GM19023 (cell line): ENCODE measurements at regions not wholly inside any gene's neighbourhood (a gene's known extent, or its start where the extent isn't known, plus 50 kb on each side); places are given as distances from the start of the nearest gene placed in this dataset.
A peak's percentile ranks its signal among the peaks of the same experiment; 100 is the strongest.
"Not testable (repeated sequence)": the region's sequence is repeated elsewhere in the genome, so short reads cannot be mapped to it uniquely, and the experiment has no call there.

Source experiments
- ATAC-seq: cut with Tn5 transposase; IDR thresholded peaks from one replicate; pipeline ENCODE4 v1.9.1; 2021; ENCODE audit warnings: mild to moderate bottlenecking, moderate library complexity; ENCODE audit not compliant: unreplicated experiment

DNA sequence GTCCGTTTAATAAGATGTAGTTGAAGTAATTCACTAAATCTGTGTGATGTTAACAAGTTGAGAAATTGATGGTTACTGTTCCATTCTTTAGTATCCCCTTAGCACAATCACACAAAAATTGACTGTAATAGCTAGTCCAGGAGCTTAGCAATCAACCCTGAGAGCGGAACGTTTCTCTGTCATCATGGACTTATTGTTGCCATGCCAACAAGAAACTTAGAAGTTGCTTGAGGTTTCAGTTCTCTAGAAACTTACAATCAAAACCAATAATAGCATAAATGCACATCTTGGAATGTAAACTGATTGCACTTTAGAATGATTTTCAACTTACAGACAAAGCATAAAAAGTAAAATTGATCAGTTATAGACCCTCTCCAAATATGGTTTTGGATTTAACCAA is 125.4 kb upstream of the ANKH start:
- no peak for ATAC-seq

DNA sequence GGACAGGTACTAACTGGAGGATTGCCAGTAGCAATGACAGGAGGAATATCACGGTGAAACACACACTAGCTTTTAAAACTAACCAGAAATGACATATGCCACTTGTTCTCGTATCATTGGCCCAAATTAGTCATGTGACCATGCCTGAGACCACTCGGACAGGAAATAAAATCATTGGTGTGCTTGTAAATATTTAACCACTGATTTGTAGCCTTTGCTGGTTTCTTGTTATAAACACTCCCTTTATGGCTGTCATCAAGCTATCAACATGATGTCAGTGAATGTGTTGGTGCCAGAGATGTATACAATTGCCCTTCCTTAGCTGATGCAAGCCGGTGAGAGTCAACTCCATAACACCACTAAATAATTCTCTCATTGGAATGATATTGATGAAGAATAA is 123.7 kb upstream of the ANKH start:
- no peak for ATAC-seq

DNA sequence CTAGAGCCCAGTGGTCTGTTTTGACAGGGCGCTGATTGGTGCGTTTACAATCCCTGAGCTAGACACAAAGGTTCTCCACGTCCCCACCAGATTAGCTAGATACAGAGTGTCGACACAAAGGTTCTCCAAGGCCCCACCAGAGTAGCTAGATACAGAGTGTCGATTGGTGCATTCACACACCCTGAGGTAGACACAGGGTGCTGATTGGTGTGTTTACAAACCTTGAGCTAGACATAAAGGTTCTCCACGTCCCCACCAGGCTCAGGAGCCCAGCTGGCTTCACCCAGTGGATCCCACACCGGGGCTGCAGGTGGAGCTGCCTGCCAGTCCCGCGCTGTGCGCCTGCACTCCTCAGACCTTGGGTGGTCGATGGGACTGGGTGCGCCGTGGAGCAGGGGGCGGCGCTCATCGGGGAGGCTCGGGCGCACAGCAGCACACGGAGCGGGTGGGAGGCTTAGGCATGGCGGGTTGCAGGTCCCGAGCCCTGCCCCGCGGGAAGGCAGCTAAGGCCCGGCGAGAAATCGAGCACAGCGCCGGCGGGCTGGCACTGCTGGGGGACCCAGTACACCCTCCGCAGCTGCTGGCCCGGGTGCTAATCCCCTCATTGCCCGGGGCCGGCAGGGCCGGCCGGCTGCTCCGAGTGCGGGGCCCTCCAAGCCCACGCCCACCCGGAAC is 122.0 kb upstream of the ANKH start:
- ATAC-seq: not testable (repeated sequence)

DNA sequence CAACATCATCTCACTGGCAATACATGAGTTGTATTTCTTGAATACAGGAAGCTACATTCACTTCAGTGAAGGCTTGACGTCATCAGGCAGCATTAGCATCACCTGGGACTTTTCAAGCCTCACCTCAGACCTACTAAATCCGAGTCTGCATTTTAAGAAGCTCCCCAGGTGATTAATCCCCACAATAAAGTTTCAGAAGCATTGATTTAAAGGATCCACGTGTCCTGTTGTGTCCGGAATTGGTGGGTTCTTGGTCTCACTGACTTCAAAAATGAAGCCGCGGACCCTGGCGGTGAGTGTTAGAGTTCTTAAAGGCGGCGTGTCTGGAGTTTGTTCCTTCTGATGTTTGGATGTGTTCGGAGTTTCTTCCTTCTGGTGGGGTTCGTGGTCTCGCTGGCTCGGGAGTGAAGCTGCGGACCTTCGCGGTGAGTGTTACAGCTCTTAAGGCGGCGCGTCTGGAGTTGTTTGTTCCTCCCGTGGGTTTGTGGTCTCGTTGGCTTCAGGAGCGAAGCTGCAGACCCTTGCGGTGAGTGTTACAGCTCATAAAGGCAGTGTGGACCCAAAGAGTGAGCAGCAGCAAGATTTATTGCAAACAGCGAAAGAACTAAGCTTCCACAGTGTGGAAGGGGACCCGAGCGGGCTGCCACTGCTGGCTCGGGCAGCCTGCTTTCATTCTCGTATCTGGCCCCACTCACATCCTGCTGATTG is 121.3 kb upstream of the ANKH start:
- ATAC-seq: peak; percentile 88

DNA sequence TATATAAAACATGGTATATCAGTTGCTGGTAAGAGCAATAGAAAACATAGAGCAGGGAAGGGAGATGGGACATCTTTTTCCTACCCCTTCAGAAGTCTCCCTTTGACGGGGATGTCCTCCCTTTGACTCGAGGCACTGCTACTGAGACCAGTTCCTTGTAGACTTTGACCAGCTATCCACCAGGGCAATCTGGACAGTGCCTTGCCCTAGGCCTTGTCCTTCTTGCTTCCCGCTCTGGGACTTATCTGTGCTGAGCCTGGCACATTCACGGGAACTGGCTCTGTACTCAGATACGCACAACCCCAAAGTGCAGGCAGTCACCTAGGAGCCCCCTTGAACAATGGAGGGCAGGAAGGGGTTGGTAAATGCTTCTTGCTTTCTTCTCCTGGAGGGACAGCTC is 116.6 kb upstream of the ANKH start:
- ATAC-seq: no peak

DNA sequence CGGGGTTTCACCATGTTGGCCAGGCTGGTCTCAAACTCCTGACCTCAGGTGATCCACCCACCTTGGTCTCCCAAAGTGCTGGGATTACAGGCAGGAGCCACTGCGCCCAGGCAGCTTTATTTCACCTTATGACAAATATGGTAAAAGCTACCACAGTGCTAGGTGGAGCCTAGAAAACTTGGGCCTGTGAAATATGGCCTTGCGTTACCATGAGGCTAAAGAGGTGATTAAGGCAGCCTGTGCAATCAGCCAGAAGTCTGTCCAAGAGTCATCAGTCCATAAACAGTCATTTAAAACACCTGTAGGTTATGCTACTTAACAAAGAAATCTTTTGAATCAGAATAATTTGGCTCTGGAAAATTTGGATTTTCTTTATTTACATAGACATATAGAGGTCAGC is 114.8 kb upstream of the ANKH start:
- no peak for ATAC-seq

DNA sequence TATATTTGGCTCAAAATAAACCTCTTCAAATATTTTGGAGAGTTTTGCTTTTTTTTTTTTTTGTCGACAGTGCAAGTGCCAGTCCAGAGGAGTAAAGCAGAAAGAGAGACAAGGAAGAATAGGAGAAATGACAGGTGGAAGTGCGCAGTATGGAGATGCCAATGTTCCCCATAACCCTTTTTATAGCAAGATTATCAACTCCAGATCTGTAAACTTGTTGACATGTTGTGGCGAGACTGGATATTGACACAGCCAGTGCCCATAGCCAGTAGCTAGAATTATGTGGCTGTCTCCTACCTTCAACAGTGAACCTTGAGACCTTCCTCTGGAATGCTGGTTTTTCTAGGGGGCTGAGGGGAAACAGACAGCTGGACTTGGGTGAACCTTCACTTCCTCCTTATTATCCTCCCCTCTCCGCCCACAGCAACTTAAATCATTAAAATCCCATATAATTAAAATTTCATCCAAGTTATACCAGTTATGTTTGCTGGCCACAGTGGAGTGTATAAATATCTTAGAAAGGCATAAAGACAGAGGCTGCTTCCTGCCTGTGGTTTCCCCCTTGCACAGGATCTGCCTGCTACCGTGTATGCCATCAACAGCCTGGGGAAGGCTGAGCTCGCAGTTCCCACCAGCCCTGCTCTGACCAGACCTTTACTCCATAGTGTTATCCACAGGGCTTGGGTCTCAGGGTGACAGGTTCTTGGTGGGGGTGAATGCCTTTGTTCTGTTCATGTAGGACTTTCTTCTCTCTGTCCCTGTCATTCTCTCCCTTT is 112.3 kb upstream of the ANKH start:
- no peak for ATAC-seq

DNA sequence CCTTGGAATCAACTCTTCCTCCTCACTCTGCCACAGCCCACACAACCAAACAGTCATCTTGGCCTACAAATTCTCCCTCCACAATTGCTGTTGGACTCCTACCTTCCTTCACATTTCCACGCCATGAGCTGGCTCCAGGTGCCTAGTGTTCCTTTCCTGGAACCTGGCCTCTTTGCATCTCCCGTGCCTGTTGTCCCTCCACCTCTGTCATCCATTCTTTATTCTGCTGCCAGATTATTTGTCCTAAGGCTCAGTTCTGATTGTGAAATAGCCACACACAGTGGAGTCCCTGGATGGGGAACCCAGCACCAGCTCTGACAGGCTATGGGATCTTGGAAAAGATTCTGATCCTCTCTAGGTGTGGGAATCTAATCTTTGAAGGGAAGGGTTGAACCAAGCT is 109.1 kb upstream of the ANKH start:
- no peak for ATAC-seq

DNA sequence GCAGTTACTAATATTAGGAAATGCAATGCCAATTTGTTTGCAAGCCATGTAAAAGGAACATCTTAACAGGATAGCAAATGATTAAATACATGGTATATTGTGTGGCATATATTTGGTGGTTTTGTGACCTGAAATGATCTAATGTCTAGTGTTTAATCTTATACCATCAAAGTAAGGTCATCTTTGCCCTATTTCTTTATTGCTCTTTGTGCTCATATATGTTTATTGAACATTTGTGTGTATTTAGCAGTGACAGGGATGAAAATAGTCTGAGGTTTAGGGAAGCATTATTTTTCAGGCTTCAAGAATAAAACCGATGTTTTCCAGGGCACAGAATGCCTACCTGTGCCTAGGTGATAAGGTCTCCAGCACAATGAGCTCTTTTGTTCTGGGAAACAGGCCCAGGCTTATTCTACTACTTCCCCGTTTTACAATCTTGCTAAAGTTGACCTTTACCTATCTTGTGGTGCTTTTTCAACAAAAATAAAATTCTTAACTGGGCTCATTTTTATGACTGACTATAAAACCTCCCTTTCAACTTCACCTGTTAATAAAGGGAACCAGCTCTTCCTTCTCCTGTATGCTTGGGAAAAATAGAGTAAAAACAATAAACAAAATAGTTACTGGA is 105.6 kb upstream of the ANKH start:
- no peak for ATAC-seq

DNA sequence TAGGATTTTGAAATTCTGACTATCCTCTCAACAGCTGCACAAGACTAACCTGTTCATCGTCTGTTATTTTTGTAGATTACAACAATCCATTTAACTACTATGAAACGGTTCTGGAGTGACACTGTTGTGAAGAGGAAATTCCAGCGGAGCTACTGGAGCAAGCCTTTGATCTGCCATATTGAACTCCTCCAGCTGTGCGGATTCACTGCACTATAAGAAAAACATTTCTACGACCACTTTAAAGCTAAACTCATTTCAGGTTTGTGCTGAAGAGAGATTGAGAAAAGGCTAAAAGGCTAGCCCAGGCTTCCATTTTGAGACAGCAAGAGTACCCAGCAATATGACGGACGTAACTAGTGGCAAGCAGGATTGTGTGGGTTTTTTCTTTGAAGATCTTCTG is 104.9 kb upstream of the ANKH start:
- ATAC-seq: no peak

DNA sequence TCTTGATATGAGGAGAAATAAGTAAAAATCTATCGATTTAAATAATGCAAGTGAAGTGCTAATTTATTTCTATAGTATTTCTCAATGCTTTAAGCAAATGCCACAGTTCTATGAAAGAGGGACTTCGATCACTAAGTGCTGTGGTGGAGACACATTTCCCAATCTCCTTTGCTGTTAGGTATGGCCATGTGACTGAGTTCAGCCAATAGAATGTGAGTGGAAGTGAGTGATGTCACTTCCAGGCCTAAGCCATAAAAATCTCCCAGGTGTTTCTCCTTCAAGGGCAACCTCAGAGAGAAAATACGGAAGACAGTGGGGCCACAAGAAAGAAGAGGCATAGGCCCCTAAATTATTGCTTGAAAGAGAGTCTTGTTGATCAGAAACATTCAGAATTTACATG is 100.3 kb upstream of the ANKH start:
- ATAC-seq: no peak

DNA sequence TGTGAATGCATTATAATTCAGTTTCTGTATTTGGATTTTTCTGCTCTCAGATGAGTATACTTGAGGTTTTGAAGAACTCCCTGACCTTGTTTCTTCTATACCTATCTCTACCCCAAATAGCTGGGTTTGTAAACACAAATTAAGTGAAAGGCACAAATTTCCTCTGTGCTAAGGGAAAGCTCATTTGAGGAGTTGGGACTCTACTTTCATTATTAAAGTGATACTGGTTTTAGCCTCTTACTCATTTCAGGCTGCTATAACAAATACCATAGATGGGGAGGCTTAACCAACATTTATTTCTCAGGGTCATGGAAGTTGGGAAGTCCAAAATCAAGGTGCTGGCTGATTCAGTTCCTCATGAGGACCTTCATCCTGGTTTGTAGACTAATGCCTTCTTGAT is 97.2 kb upstream of the ANKH start:
- ATAC-seq: no peak

DNA sequence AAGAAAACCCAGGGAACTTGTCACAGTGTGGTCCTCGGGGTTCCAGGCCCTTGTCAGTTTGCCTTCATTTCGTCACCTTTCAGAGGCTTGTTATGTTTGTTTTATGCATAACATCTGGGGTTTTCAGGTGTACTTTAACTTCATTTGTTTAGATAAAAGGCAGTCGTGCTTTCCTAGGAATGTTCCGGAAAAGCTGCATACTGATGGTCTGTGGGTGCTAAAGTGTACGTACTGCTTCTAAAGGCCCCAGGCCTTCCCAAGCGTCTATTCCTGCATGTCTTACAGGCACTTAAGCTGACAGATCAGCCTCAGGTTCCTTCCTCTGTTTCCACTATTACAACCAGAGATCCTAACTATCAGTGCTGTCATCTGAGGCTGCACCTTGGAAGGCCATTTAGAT is 95.6 kb upstream of the ANKH start:
- no peak for ATAC-seq

DNA sequence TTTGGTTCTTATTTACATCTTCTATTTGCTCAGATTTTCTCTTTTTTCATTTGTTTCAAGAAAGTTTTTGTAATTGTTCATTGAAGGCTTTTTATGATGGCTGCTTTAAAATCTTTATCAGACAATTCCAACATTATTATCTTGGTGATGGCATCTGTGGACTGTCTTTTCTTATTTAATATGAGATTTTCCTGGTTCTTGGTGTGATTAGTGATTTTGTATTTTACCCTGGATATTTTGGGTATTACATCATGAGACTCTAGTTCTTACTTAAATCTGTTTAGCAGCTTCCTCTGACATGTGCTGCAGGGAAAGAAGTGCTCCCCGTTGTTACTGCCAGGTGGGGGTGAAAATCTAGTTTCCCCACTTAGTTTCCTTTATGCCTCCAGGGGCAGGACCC is 94.2 kb upstream of the ANKH start:
- ATAC-seq: no peak

DNA sequence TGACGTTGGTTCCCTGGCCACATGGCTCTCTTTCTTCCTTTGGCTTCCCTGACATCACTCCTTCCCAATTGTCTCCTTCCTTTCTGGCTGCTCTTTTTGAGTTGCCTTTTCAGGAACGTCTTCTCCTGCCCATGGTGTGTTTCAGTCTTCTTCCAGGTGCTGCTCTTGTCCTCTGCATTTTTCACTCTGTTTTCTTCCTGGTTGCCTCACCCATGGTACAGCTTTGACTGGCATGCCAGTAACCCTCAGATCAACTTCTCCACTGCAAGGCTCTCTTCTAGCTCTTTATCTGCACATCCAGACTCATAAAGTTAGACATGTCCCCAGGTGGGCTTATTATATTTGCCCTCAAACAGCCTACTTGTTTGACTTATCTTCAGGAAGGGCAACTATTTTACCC is 91.0 kb upstream of the ANKH start:
- no peak for ATAC-seq

DNA sequence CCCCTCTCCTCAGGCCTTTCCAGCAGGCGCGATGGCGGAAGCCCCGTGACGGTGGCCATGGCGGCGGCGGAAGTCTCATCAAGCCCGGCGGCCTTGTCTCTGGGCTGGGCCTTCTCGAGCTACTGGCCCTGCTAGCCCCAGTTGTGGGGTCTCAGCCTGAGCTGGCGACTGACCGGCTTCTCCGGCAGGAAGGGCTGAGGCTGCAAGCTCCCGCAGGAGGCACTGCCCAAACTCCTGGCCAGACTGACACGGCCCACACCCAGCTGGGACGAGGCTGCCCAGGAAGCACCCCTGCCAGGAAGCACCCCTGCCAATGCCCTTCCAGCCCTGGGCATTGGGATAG is 88.5 kb upstream of the ANKH start:
- no peak for ATAC-seq

DNA sequence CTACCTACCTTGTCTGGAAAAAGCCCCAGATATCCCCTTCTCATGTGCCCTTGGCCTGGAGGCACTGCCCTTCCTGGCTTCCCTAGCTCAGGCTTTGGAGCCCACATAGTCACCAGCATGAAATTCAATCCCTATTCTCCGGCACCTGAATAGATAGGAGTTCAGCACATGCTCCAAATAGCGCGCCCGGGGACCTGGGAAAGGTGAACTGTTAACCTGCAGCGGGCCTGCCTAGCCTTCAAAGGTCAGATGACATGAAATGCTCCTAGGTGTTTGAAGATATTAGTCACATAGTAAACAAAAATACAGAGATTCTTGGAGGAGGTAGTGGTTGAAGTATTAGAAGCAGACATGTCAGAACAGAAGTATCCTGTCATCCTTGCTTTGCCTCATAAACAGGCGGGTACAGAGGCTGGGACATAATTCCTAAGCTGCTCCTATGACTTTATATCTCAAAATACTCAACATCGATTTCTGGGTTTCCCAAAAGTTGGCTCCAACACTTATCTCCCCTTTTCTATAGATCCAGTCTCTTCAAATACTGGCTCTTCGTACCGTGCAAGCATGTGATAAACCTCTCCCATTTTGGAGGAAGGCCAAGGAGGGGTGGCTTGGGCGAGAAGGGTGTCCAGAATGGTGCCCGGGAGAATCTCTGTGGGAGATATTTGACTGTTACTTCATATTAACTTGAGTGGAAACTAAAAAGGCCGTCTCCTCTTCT is 88.0 kb upstream of the ANKH start:
- no peak for ATAC-seq

DNA sequence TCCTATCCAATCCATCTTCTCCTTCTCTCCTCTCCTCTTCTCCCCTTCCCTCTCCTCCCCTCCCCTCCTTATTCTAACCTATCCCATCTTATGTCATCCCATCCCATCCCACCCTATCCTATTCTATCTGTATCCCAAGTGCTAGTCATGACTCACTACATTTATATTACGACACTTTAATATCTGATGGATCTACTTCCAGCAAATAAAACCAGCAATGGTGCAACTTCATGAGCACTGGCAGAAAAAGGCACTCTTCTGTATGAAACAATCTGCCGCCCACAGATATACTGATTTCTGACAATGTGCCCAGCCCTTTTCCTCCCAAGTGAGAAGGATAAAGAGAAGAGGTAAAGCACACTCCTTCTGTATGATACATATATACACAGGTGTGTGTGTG is 86.6 kb upstream of the ANKH start:
- no peak for ATAC-seq

DNA sequence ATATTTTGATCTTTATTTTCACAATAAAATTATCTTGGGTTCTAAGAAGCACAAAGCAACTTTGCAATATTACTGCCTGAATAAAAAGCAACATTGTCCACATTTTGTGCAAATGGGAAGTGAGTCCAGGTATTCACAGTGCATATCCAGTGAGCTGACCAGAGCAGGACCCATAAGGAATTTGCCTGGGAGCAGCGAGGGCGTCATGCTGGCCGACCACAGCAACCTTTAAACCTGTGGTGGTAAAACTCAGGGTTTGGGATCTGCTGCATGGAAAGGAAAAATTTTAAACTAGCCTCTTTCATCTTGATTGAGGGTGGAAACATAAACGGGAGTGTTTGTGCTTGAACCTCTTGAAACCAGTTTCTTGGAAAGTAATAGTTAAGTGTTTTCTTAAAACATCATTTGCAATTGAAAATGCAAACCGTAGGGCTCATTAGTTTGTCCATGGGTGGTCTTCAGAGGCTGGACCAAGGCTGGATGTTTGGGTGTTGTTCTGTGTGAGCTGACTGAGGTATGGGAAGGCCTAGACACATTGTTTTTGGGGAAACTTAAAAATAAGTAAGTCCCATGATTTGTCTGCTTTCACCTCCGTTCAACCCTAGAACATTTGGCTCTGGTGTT is 85.0 kb upstream of the ANKH start:
- no peak for ATAC-seq

DNA sequence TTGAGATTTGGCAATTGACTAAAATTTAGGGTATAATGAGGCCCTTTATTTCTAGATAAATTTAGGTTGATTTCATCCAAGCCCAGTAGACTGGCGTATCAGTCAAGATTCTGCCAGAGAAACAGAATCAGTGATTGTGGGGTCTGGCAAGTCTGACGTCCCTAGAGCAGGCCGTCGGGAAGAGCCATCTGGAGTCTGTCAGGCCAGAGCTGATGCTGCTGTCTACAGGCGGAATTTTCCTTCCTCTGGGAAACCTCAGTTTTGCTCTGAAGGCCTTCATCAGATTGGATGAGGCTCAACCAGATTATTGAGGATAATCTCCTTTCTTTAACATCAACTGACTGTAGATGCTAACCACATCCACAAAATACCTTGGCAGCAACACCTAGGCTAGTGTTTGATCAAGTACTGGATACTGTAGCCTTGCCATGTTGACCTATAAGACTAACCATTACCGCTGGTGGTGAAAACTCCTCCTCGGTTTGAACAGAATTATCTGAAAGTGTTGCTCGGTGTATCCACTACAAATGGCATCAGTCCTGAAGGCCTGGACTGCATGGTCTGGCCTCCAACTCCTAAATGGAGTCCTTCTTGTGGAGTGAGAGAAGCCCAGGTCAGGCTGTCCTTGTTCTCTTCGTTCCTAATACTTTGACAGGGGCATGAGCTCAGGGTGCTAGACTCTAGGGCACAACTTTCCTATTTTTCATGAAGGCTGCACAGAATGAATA is 83.2 kb upstream of the ANKH start:
- no peak for ATAC-seq
